Stimulated activated CD4-positive, alpha-beta T cell treated with anti-CD3 and anti-CD28 coated beads, Interleukin-1b, Interleukin-23, amount 100 ng/mL, for 24 hours (primary cell): ENCODE measurements at regions not wholly inside any gene's neighbourhood (a gene's known extent, or its start where the extent isn't known, plus 50 kb on each side); places are given as distances from the start of the nearest gene placed in this dataset.

Experiments used
- DNase-seq, 4 experiments: peaks; one replicate each; pipeline ENCODE4 v3.0.0-alpha.2; 2020; ENCODE audit warnings: low read depth in 4 of 4, low spot score in 1 of 4

GRCh38 chr6:19438566-19439353 lies 398.4 kb upstream of the ID4 start:
- DNase-seq, result no peak

GRCh38 chr6:19440531-19440930 lies 396.6 kb upstream of the ID4 start:
- no peak for DNase-seq

GRCh38 chr6:19443411-19443810 lies 393.8 kb upstream of the ID4 start:
- no peak for DNase-seq

- no peak for DNase-seq
Observed at GRCh38 chr6:19444041-19444440, 393.1 kb upstream of the ID4 start.

GRCh38 chr6:19444481-19444880 lies 392.7 kb upstream of the ID4 start:
- DNase-seq, result no peak

- no peak for DNase-seq
Observed at GRCh38 chr6:19446570-19446969, 390.6 kb upstream of the ID4 start.

- no peak for DNase-seq
Observed at GRCh38 chr6:19450651-19451050, 386.5 kb upstream of the ID4 start.

- no peak for DNase-seq
Observed at GRCh38 chr6:19452495-19452894, 384.7 kb upstream of the ID4 start.

- no peak for DNase-seq
Observed at GRCh38 chr6:19454001-19454720, 383.0 kb upstream of the ID4 start.

GRCh38 chr6:19454721-19455392 lies 382.3 kb upstream of the ID4 start:
- no peak for DNase-seq

GRCh38 chr6:19463250-19463649 lies 373.9 kb upstream of the ID4 start:
- no peak for DNase-seq

- DNase-seq, result no peak
Observed at GRCh38 chr6:19463925-19464324, 373.2 kb upstream of the ID4 start.

- no peak for DNase-seq
Observed at GRCh38 chr6:19465256-19465655, 371.9 kb upstream of the ID4 start.

- no peak for DNase-seq
Observed at GRCh38 chr6:19465760-19466159, 371.4 kb upstream of the ID4 start.

GRCh38 chr6:19470333-19470732 lies 366.8 kb upstream of the ID4 start:
- no peak for DNase-seq

- no peak for DNase-seq
Observed at GRCh38 chr6:19472153-19472552, 365.0 kb upstream of the ID4 start.

GRCh38 chr6:19472850-19473249 lies 364.3 kb upstream of the ID4 start:
- no peak for DNase-seq

GRCh38 chr6:19477563-19477962 lies 359.6 kb upstream of the ID4 start:
- no peak for DNase-seq

GRCh38 chr6:19478273-19478672 lies 358.9 kb upstream of the ID4 start:
- no peak for DNase-seq

GRCh38 chr6:19478992-19479391 lies 358.2 kb upstream of the ID4 start:
- no peak for DNase-seq

- DNase-seq, result no peak
Observed at GRCh38 chr6:19479551-19479950, 357.6 kb upstream of the ID4 start.
